Astrocyte (in vitro differentiated cells and primary cell): ENCODE measurements at regions not wholly inside any gene's neighbourhood (a gene's known extent, or its start where the extent isn't known, plus 50 kb on each side); places are given as distances from the start of the nearest gene placed in this dataset.

Experiments used
- EZH2 ChIP-seq: IDR thresholded peaks from 2 replicates; pipeline ENCODE4 v1.6.1; 2012; ENCODE audit warnings: mild to moderate bottlenecking, low read length, inconsistent platforms; ENCODE audit not compliant: insufficient read depth
- TF ChIP-seq, protein P1 (sequence below): IDR thresholded peaks from 2 replicates; pipeline ENCODE4 v1.5.1; 2011; ENCODE audit warnings: low read depth, mild to moderate bottlenecking, inconsistent platforms, low read length, moderate library complexity; ENCODE audit not compliant: insufficient read depth

DNA sequence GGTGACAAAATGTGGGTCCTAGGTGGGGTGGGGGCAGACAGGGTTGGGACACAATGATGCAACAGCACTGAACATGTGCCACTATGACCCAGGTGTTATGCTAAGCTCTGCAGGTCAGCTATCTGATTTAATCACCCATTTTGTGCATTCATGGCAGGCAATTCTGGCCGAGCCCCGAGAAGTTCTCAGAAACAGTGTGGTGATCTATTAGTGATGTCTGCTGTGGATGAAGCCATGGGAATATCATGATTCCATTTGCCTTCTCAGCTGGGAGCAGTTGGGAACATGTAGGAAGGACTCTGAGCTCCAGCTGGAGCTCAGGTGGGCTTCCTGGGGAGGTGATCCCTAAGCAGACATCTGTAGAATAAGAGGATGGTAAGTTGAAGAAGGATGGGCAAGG, 194.0 kb upstream of the POU3F1 start:
- TF ChIP-seq, protein P1, sequence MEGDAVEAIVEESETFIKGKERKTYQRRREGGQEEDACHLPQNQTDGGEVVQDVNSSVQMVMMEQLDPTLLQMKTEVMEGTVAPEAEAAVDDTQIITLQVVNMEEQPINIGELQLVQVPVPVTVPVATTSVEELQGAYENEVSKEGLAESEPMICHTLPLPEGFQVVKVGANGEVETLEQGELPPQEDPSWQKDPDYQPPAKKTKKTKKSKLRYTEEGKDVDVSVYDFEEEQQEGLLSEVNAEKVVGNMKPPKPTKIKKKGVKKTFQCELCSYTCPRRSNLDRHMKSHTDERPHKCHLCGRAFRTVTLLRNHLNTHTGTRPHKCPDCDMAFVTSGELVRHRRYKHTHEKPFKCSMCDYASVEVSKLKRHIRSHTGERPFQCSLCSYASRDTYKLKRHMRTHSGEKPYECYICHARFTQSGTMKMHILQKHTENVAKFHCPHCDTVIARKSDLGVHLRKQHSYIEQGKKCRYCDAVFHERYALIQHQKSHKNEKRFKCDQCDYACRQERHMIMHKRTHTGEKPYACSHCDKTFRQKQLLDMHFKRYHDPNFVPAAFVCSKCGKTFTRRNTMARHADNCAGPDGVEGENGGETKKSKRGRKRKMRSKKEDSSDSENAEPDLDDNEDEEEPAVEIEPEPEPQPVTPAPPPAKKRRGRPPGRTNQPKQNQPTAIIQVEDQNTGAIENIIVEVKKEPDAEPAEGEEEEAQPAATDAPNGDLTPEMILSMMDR: no peak
- no peak for TF ChIP-seq EZH2
